Activated CD8-positive, alpha-beta T cell treated with anti-CD3 and anti-CD28 coated beads for 36 hours (primary cell): ENCODE measurements at regions not wholly inside any gene's neighbourhood (a gene's known extent, or its start where the extent isn't known, plus 50 kb on each side); places are given as distances from the start of the nearest gene placed in this dataset.

ENCODE experiments used
- ATAC-seq: fragments of 200-7000 bp; cut with Tn5 transposase; one replicate; pipeline ENCODE4 v1.10.0; 2021; ENCODE audit warnings: mild to moderate bottlenecking, moderate library complexity
- CTCF ChIA-PET: fragments of 350-600 bp; sonication (Branson Sonifier 250); formaldehyde crosslinking; loops from one replicate; lab custom pipeline; 2021; ENCODE audit warnings: antibody characterized with exemption; lab: Charles Lee
- POLR2A ChIA-PET: fragments of 350-600 bp; sonication (Branson Sonifier 250); formaldehyde crosslinking; loops from one replicate; lab custom pipeline; 2021; ENCODE audit warnings: antibody characterized with exemption; lab: Charles Lee
- DNase-seq: peaks from one replicate; pipeline ENCODE4 v3.0.0-alpha.2; 2020
- H3K27ac Mint-ChIP-seq: one replicate; pipeline ENCODE4 v1.8.0; 2021; ENCODE audit warnings: mild to moderate bottlenecking, mixed read lengths
- H3K27me3 Mint-ChIP-seq: one replicate; pipeline ENCODE4 v1.8.0; 2021; ENCODE audit warnings: mixed read lengths
- H3K36me3 Mint-ChIP-seq: one replicate; pipeline ENCODE4 v1.8.0; 2021; ENCODE audit warnings: low read depth, mixed read lengths
- H3K4me1 Mint-ChIP-seq: one replicate; pipeline ENCODE4 v1.8.0; 2021; ENCODE audit warnings: low read depth, mixed read lengths
- H3K4me3 Mint-ChIP-seq: one replicate; pipeline ENCODE4 v1.8.0; 2021; ENCODE audit warnings: mild to moderate bottlenecking, moderate library complexity, mixed read lengths
- H3K9me3 Mint-ChIP-seq: one replicate; pipeline ENCODE4 v1.8.0; 2021; ENCODE audit warnings: mixed read lengths
- intact Hi-C: fragments of 100-400 bp; cut with micrococcal nuclease; formaldehyde crosslinking; loops from one replicate; pipeline ENCODE4 v1.10.0; 2022
- TF ChIP-seq, protein P1 (sequence below): fragments of 200-600 bp; IDR thresholded peaks from one replicate; pipeline ENCODE4 v1.8.0; 2022; ENCODE audit warnings: antibody characterized with exemption, mild to moderate bottlenecking

DNA sequence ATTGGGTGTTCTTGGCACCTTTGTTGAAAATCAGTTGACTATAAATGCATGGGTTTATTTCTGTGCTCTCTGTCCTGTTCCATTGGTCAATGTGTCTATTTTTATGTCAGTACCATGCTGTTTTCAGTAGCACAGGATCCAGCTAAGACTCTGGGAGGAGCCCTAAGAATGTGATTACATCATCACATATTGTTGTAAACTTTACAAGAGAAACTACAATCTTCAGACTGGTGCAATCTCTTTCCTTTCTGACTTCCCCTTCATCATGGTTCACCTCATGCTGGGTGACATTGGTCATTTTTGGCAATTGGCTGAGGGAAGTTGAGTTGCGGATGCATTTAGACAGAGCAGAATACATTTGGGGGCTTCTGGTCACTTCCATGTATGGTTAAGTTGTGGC is 88.4 kb downstream of the C21orf91 start:
- peak; percentile 56 for ATAC-seq
- no peak overlapping the region for H3K4me3 Mint-ChIP-seq
- TF ChIP-seq, protein P1, sequence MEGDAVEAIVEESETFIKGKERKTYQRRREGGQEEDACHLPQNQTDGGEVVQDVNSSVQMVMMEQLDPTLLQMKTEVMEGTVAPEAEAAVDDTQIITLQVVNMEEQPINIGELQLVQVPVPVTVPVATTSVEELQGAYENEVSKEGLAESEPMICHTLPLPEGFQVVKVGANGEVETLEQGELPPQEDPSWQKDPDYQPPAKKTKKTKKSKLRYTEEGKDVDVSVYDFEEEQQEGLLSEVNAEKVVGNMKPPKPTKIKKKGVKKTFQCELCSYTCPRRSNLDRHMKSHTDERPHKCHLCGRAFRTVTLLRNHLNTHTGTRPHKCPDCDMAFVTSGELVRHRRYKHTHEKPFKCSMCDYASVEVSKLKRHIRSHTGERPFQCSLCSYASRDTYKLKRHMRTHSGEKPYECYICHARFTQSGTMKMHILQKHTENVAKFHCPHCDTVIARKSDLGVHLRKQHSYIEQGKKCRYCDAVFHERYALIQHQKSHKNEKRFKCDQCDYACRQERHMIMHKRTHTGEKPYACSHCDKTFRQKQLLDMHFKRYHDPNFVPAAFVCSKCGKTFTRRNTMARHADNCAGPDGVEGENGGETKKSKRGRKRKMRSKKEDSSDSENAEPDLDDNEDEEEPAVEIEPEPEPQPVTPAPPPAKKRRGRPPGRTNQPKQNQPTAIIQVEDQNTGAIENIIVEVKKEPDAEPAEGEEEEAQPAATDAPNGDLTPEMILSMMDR, result no peak
- H3K27ac Mint-ChIP-seq, result no peak overlapping the region
- no peak for DNase-seq
- ChIA-PET POLR2A (interaction anchor here (1.0 kb wide), 1 partner anchor 16 kb away, joined by 3 read pairs; no protein-coding TSS in a partner anchor), CTCF (no interaction called here)
- H3K4me1 Mint-ChIP-seq, result no peaks in the 10 kb centered on the region
- intact Hi-C loops, result no loop called here
- no peaks in the 10 kb centered on the region for H3K36me3 Mint-ChIP-seq
- no peaks in the 10 kb centered on the region for H3K27me3 Mint-ChIP-seq
- no peaks in the 10 kb centered on the region for H3K9me3 Mint-ChIP-seq

DNA sequence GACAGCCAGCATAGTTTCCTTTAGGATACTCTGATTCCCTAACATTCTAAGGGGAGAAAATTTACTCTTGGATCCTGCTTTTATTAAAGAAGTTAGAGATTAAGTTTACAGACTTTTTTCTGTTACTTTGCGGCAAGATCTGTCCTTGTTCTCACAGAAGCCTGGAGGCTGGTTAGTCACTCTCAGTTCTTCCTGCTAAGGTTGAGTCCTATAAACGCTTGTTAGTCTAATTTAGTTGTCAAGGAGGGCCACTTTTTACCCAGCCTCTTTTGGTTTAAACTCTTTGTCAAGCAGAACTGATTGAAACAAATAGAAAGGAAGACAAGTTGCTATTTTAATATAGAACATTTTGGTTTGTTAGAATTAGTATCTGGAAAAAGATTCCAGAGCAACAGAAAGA is 89.7 kb downstream of the C21orf91 start:
- DNase-seq, result no peak
- no peaks in the 10 kb centered on the region for H3K9me3 Mint-ChIP-seq

DNA sequence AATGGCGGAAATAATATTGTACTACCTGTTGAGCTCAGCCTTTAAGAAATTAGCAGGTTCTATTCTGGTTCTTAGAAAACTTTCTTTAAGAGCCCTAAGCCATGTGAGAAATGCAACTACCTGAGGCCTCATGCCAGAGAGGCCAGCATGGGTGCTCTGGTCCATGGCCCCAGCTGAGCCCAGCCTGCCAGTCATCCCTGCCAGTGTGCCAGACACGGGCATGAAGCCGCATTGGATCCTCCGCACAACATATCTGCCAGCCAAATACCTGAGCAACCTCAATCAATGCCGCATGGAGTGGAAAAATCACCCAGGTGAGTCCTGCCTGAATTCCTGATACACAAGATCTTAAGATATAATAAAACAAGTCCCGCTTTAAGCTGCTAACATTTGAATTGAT is 91.8 kb downstream of the C21orf91 start:
- ChIA-PET POLR2A (no interaction called here), CTCF (no interaction called here)
- H3K4me1 Mint-ChIP-seq, result no peaks in the 10 kb centered on the region
- no peaks in the 10 kb centered on the region for H3K27me3 Mint-ChIP-seq
- no peaks in the 10 kb centered on the region for H3K36me3 Mint-ChIP-seq
- TF ChIP-seq, protein P1, result no peak
- H3K4me3 Mint-ChIP-seq, result no peak overlapping the region
- DNase-seq, result no peak
- intact Hi-C loops, result no loop called here
- H3K27ac Mint-ChIP-seq, result no peak overlapping the region
- H3K9me3 Mint-ChIP-seq, result no peaks in the 10 kb centered on the region
- no peak for ATAC-seq

More for the DNA sequence above, 89.7 kb downstream of the C21orf91 start:
- CTCF ChIA-PET, result no interaction called here
- POLR2A ChIA-PET, result no interaction called here
- TF ChIP-seq, protein P1, result no peak
- no peak for ATAC-seq
- H3K27me3 Mint-ChIP-seq, result no peaks in the 10 kb centered on the region
- no peak overlapping the region for H3K27ac Mint-ChIP-seq
- intact Hi-C loops, result no loop called here
- no peaks in the 10 kb centered on the region for H3K4me1 Mint-ChIP-seq
- H3K4me3 Mint-ChIP-seq, result no peak overlapping the region
- no peaks in the 10 kb centered on the region for H3K36me3 Mint-ChIP-seq

DNA sequence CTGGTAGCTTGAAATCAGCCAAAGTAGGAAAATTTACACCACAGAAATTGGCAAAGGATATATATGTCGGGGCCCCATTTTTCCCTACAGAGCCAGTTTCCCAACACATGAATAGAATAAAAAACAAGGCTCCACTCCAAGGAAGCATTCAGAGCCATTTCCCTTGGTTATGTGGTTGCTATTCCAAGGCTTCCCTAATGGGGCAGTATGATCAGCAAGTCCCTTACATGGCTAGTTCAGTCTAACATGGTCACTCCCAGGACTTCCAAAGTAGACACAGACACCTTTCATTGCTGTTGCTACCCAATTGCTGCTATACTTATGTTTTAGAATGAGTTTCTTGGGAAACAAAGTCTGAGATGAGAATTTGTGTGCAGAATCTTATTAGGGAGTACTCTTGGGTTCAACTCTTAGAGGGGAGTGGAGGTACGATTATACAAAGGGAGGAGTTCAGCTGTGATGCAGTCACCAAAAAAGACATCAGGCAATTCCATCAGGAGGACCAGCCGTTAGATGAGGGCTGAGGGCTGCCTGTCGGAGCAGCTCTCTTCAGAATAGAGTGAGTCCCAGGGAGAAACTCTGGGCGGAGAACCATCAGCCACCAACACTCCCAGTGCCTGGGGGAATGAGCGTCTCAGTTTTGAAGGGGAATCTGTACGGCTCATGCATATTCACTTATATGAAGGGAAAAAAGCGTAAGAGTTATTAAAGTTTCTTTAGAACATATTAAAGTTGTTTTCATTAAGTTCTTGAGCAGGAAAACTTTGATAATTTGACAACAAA is 92.9 kb downstream of the C21orf91 start:
- H3K4me3 Mint-ChIP-seq, result no peak overlapping the region
- DNase-seq (no peak), ATAC-seq (no peak)
- no peak overlapping the region for H3K27ac Mint-ChIP-seq
- H3K36me3 Mint-ChIP-seq, result no peaks in the 10 kb centered on the region
- TF ChIP-seq, protein P1, result no peak
- no peaks in the 10 kb centered on the region for H3K9me3 Mint-ChIP-seq
- H3K27me3 Mint-ChIP-seq, result no peaks in the 10 kb centered on the region
- intact Hi-C loops, result no loop called here
- H3K4me1 Mint-ChIP-seq, result no peaks in the 10 kb centered on the region
- ChIA-PET POLR2A (interaction anchor here (0.8 kb wide), 1 partner anchor 50 kb away, joined by 3 read pairs; no protein-coding TSS in a partner anchor), CTCF (interaction anchor here (1.2 to 1.7 kb wide), 3 partner anchors 37 to 200 kb away, joined by 3 to 4 read pairs (median 3); no protein-coding TSS in a partner anchor)

DNA sequence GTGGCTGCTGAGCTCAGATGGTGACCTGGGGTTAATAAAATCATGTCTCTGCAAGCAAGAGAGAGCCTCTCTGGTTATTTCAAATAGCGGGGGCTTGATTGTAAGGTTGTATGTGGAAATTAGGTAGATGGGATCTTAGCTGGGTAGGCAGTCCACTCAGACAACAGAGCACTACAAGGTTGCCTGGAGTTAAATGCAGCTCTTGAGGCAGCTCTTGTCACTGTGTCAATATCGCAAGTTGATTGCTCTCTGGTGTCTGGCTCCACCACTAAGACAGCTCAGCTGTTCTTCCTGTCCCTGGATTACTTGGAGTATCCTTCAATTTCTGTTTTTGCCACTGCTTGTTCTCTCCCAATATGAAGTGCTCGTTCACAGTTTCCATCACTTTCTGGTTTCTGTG is 93.8 kb downstream of the C21orf91 start:
- Mint-ChIP-seq H3K4me1 (no peaks in the 10 kb centered on the region), H3K9me3 (no peaks in the 10 kb centered on the region), H3K36me3 (no peaks in the 10 kb centered on the region), H3K4me3 (no peak overlapping the region), H3K27ac (no peak overlapping the region), H3K27me3 (no peaks in the 10 kb centered on the region)
- TF ChIP-seq, protein P1, result no peak
- POLR2A ChIA-PET, result no interaction called here
- no peak for DNase-seq
- CTCF ChIA-PET, result interaction anchor here (1.2 to 1.7 kb wide), 3 partner anchors 36 to 201 kb away, joined by 3 to 4 read pairs (median 3); no protein-coding TSS in a partner anchor
- no peak for ATAC-seq
- intact Hi-C loops, result no loop called here
